OCI-LY7 (cell line): ENCODE measurements at regions not wholly inside any gene's neighbourhood (a gene's known extent, or its start where the extent isn't known, plus 50 kb on each side); places are given as distances from the start of the nearest gene placed in this dataset.
A peak's percentile ranks its signal among the peaks of the same experiment; 100 is the strongest.

Source experiments
- BruUV-seq: library from RNA; stranded (reverse); fragments of 400-500 nt; replicated peaks from 2 replicates; lab custom pipeline; 2021; lab: Mats Ljungman, UMichigan
- CTCF ChIA-PET: fragments of 300-600 bp; sonication (Branson Sonifier 250); formaldehyde crosslinking; loops from one replicate; lab custom pipeline; 2022; ENCODE audit warnings: antibody characterized with exemption; ENCODE audit not compliant: unreplicated experiment; lab: Charles Lee
- POLR2A ChIA-PET: fragments of 300-600 bp; sonication (Branson Sonifier 250); formaldehyde crosslinking; loops from one replicate; lab custom pipeline; 2022; ENCODE audit warnings: antibody characterized with exemption; lab: Charles Lee
- DNase-seq: peaks from one replicate; pipeline ENCODE4 v3.0.0-alpha.2; 2015; ENCODE audit warnings: low spot score
- H2AFZ ChIP-seq: fragments of 200-600 bp; sonication (generic), shearing (Covaris generic); 2 replicates; pipeline ENCODE4 v1.6.1; 2014; ENCODE audit warnings: mild to moderate bottlenecking, antibody characterized with exemption, low read length, moderate library complexity
- H3K27ac ChIP-seq: fragments of 200-600 bp; sonication (generic); 2 replicates; pipeline ENCODE4 v1.5.1; 2014; ENCODE audit warnings: mixed run types, low read depth, mild to moderate bottlenecking, moderate library complexity, low read length, inconsistent platforms; ENCODE audit not compliant: poor library complexity, severe bottlenecking
- H3K36me3 ChIP-seq: fragments of 200-600 bp; sonication (generic); 2 replicates; pipeline ENCODE4 v1.6.1; 2014; ENCODE audit warnings: mild to moderate bottlenecking, antibody characterized with exemption, low read length, moderate library complexity, mixed read lengths; ENCODE audit not compliant: insufficient read depth
- H3K4me1 ChIP-seq: fragments of 200-600 bp; sonication (generic); 2 replicates; pipeline ENCODE4 v1.5.1; 2014; ENCODE audit warnings: mild to moderate bottlenecking, low read length; ENCODE audit not compliant: insufficient read depth, poor library complexity, severe bottlenecking
- H3K4me2 ChIP-seq: fragments of 200-600 bp; sonication (generic); 2 replicates; pipeline ENCODE4 v1.6.1; 2014; ENCODE audit warnings: mild to moderate bottlenecking, low read length
- H3K4me3 ChIP-seq: fragments of 200-600 bp; sonication (generic); 2 replicates; pipeline ENCODE4 v1.5.1; 2014; ENCODE audit warnings: mild to moderate bottlenecking, low read depth, low read length; ENCODE audit not compliant: poor library complexity, severe bottlenecking
- H3K79me2 ChIP-seq: fragments of 200-600 bp; sonication (generic); 2 replicates; pipeline ENCODE4 v1.6.1; 2016; ENCODE audit warnings: low read depth, mild to moderate bottlenecking, low read length, moderate library complexity, mixed read lengths; ENCODE audit not compliant: insufficient read depth
- H3K9me2 ChIP-seq: fragments of 200-600 bp; sonication (generic); 2 replicates; pipeline ENCODE4 v1.6.1; 2016; ENCODE audit warnings: mild to moderate bottlenecking, low read length, mixed read lengths; ENCODE audit not compliant: insufficient read depth
- H3K9me3 ChIP-seq: fragments of 200-600 bp; sonication (generic); 2 replicates; pipeline ENCODE4 v1.6.1; 2014; ENCODE audit warnings: mild to moderate bottlenecking, mixed run types, low read length, mixed read lengths
- H4K20me1 ChIP-seq: fragments of 200-600 bp; sonication (generic); 2 replicates; pipeline ENCODE4 v1.6.1; 2014; ENCODE audit warnings: mild to moderate bottlenecking, antibody characterized with exemption, low read length, moderate library complexity, mixed read lengths; ENCODE audit not compliant: insufficient read depth
- CTCF ChIP-seq: fragments of 200-600 bp; sonication (generic); conservative IDR thresholded peaks from 2 replicates; pipeline ENCODE4 v1.5.1; 2014; ENCODE audit warnings: mild to moderate bottlenecking, antibody characterized with exemption, low read length, moderate library complexity, mixed read lengths
- EZH2phosphoT487 ChIP-seq: fragments of 200-600 bp; sonication (generic); IDR thresholded peaks from 2 replicates; pipeline ENCODE4 v1.6.1; 2018; ENCODE audit warnings: low read depth, borderline replicate concordance, mild to moderate bottlenecking, mixed run types, antibody characterized with exemption, low read length, moderate library complexity, mixed read lengths
- intact Hi-C: fragments of 100-400 bp; cut with micrococcal nuclease; formaldehyde crosslinking; loops from one replicate; pipeline ENCODE4 v1.10.0; 2022; ENCODE audit not compliant: unreplicated experiment

GRCh38 chr3:44058022-44058867, 183.4 kb upstream of the TOPAZ1 start:
- H3K4me2 ChIP-seq = peak overlapping the region; percentile 62
- no peaks in the 10 kb centered on the region for H3K9me2 ChIP-seq
- H2AFZ ChIP-seq = no peak overlapping the region
- DNase-seq = peak; percentile 78
- TF ChIP-seq CTCF (no peak), EZH2phosphoT487 (no peak)
- peak overlapping the region; percentile 10 for H3K4me3 ChIP-seq
- H3K79me2 ChIP-seq = no peaks in the 10 kb centered on the region
- intact Hi-C loops = no loop called here
- CTCF ChIA-PET = no interaction called here
- POLR2A ChIA-PET = interaction anchor here (0.6 to 1.3 kb wide), 5 partner anchors 14 to 189 kb away, joined by 3 to 4 read pairs (median 3); no protein-coding TSS in a partner anchor
- no peak overlapping the region for H3K27ac ChIP-seq
- BruUV-seq = no TSS peak
- H4K20me1 ChIP-seq = no peaks in the 10 kb centered on the region
- no peaks in the 10 kb centered on the region for H3K36me3 ChIP-seq
- peaks cover 33% of the 10 kb centered on the region for H3K4me1 ChIP-seq
- no peaks in the 10 kb centered on the region for H3K9me3 ChIP-seq

- H2AFZ ChIP-seq = no peak overlapping the region
- TF ChIP-seq EZH2phosphoT487 (no peak), CTCF (no peak)
- POLR2A ChIA-PET = interaction anchor here (0.8 to 1.3 kb wide), 3 partner anchors 15 to 190 kb away, joined by 3 to 4 read pairs (median 3); no protein-coding TSS in a partner anchor
- no peaks in the 10 kb centered on the region for H4K20me1 ChIP-seq
- DNase-seq = no peak
- peak overlapping the region; percentile 62 for H3K4me2 ChIP-seq
- no peaks in the 10 kb centered on the region for H3K36me3 ChIP-seq
- CTCF ChIA-PET = interaction anchor here (0.5 kb wide), 1 partner anchor 13 kb away, joined by 3 read pairs; no protein-coding TSS in a partner anchor
- H3K27ac ChIP-seq = no peak overlapping the region
- H3K4me1 ChIP-seq = peaks cover 33% of the 10 kb centered on the region
- no TSS peak for BruUV-seq
- no peaks in the 10 kb centered on the region for H3K9me3 ChIP-seq
- no peaks in the 10 kb centered on the region for H3K79me2 ChIP-seq
- intact Hi-C loops = no loop called here
- H3K4me3 ChIP-seq = no peak overlapping the region
- H3K9me2 ChIP-seq = no peaks in the 10 kb centered on the region
Observed at GRCh38 chr3:44058868-44059203, 182.8 kb upstream of the TOPAZ1 start.

- DNase-seq = peak; percentile 17
- ChIA-PET CTCF (no interaction called here), POLR2A (no interaction called here)
- intact Hi-C loops = no loop called here
- Histone ChIP-seq H3K4me2 (no peak overlapping the region), H4K20me1 (no peaks in the 10 kb centered on the region), H3K9me2 (no peaks in the 10 kb centered on the region), H3K9me3 (no peaks in the 10 kb centered on the region), H2AFZ (no peak overlapping the region), H3K27ac (no peak overlapping the region), H3K4me3 (no peak overlapping the region), H3K79me2 (no peaks in the 10 kb centered on the region), H3K4me1 (peaks cover 33% of the 10 kb centered on the region), H3K36me3 (no peaks in the 10 kb centered on the region)
- TF ChIP-seq CTCF (no peak), EZH2phosphoT487 (no peak)
- no TSS peak for BruUV-seq
Observed at GRCh38 chr3:44060164-44060563, 181.5 kb upstream of the TOPAZ1 start.
